ENCODE measurements at regions not wholly inside any gene's neighbourhood (a gene's known extent, or its start where the extent isn't known, plus 50 kb on each side); places are given as distances from the start of the nearest gene placed in this dataset.

GRCh38 chr13:99892866-99893504 lies 78.6 kb downstream of the ZIC5 start:
- no peak for DNase-seq (ENCODE audit: low read depth in 2 of 2)

DNA sequence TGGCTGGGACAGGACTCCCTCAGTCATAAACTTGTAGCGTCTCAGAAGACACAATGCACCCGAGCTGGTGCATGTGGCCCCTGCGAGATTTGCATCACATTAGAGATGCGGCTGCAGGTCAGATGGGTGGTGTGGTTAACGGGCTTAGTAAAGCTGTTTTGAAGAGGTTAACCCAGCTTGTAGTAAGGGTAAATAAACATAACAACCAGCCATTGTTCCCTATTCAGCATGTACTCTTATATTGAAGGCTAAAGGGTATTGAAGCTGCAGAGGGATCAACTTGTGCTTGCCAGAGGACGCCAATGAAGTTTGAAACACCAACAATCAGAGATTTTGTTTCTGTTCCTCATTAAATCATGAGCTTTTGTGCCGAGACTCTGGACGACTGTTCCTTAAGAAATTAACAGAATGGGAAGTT lies 79.4 kb downstream of the ZIC5 start:
- no peak for DNase-seq (ENCODE audit: low read depth in 2 of 2)

- DNase-seq (ENCODE audit: low read depth in 2 of 2), result no peak
Measured at GRCh38 chr13:99886706-99887105, 84.9 kb downstream of the ZIC5 start.

GRCh38 chr13:99884913-99885312 lies 86.7 kb downstream of the ZIC5 start:
- no peak for DNase-seq (ENCODE audit: low read depth in 2 of 2)

DNA sequence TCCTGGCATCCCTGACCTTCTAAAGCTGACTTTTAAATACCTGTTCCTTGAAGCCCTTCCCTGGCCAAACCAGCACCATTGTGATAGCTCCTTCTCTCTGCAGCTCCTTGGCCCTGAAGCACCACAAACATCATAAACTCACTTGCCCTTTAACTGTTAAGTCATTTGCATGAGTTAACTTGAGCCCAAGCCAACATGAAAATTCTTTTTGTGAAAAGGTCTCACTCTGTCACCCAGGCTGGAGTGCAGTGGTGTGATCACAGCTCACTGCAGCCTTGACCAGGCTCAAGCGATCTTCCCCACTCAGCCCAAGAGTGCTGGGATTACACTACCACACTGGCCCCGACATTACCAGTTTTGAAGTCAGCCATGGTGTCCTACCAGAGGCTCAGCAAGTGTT lies 87.8 kb downstream of the ZIC5 start:
- no peak for DNase-seq (ENCODE audit: low read depth in 2 of 2)

DNA sequence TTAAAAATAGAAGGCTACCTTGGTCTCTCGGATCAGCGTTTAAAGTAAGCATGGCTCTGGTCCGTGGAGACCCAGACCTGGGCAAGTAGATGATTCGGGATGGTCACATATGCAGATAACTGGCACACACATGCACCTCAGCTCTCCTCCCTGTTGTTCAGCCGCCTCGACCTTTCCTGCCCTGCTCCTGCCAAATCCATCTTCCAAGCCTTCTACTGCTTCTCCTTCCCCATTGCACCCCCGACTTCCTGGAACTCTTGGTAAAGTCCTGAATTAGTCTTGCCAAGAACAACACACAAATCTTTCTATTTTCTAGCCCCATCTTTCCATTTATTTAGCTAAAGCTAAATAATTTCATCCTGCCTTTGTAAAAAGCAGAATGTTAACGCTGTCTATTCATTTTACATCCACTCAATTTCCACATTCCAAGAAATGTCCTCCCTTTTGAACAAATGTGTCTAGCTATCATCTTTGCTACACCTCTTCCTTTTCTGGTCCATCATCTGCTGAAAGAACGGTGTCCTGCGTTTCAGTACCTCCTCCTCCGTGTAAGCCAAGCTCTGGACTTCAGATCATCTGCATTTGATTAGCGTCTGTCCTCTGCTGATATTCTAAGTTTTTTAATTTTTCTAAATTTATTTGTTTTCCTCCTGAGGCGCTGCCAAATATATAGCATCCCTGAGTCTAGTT lies 92.5 kb downstream of the ZIC5 start:
- no peak for DNase-seq (ENCODE audit: low read depth in 2 of 2)

- no peak for DNase-seq (ENCODE audit: low read depth in 2 of 2)
Measured at GRCh38 chr13:99876651-99877050, 94.9 kb downstream of the ZIC5 start.

- no peak for DNase-seq (ENCODE audit: low read depth in 2 of 2)
Measured at GRCh38 chr13:99875391-99875790, 96.2 kb downstream of the ZIC5 start.

- DNase-seq (ENCODE audit: low read depth in 2 of 2), result no peak
Measured at GRCh38 chr13:99873832-99874430, 97.6 kb downstream of the ZIC5 start.

DNA sequence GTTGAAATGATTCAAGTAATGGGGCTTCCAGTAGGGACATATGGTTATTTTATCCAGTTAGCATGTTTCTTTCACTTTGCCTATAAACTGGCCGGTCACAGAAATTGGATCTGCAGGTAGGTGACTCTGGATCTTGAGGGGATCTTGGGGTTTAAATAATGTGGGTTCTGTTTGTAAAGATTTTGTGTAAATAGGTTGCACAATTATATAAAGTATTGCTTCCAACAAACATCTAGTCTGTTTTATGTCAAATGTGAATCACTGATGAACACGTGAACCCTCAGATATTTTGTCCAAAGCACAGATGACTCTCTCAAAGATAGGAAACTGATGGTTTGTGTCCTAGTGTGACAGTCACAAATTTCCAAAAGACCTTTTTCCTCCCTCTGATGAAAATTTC lies 98.4 kb downstream of the ZIC5 start:
- no peak for DNase-seq (ENCODE audit: low read depth in 2 of 2)

GRCh38 chr13:99871249-99871898 lies 100.2 kb downstream of the ZIC5 start:
- DNase-seq (ENCODE audit: low read depth in 2 of 2), result no peak

DNA sequence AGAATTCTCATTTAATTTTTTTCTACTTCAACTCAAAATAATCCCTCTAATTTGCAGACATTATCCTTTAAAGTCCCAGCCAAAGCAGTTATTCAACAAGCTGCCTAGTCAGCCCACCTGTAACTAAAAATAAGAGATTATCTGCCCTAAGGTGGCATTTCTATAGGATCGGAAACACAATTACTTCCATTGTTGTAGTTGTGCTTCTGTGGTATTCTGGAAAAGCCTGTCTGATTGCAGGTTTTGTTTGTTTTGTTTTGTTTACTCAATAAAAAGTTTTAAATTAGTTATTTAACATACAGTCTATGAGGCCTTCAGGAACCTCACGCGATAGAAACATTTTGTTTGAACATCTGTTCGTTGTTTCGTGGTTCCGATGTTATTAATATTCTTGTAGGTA lies 101.0 kb downstream of the ZIC5 start:
- no peak for DNase-seq (ENCODE audit: low read depth in 2 of 2)

- DNase-seq (ENCODE audit: low read depth in 2 of 2), result no peak
Measured at GRCh38 chr13:99869830-99870229, 101.7 kb downstream of the ZIC5 start.

GRCh38 chr13:99868767-99869166 lies 102.8 kb downstream of the ZIC5 start:
- DNase-seq (ENCODE audit: low read depth in 2 of 2), result no peak

DNA sequence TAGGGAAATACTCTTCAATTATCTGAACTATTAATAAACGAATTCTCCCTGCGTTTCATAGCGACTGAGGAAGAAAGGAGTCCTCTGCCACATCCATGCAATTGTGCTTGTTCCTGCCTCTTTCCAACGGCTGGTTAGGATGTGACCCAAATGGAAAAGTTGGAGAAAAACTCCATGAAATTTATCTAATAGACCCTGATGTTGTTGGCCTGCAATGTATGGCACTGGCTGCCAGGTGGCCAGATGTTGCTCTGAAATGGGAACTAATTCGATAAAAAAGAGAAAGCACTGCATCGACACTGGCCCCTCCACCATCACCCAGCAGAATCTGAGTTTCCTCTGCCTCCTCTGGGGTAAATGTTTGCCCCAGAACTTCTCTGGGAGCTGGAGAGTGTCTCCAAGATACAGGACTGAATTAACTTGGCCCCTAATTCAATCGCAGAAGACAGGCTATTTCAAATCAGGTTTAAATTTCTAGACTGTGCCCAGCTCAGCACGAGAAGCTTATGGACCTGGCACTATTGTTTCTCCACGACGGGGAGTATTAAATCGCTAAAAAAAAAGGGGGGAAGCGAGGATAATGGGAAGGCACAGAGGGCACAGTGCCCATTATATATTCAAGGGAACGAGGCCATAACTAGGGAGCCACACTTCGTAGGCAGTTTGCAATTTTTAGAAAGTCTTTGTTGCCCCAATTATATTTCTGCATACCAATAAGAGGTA lies 103.9 kb downstream of the ZIC5 start:
- no peak for DNase-seq (ENCODE audit: low read depth in 2 of 2)

GRCh38 chr13:99866781-99867180 lies 104.8 kb downstream of the ZIC5 start:
- no peak for DNase-seq (ENCODE audit: low read depth in 2 of 2)

GRCh38 chr13:99865420-99865930 lies 106.1 kb downstream of the ZIC5 start:
- DNase-seq (ENCODE audit: low read depth in 2 of 2), result no peak

DNA sequence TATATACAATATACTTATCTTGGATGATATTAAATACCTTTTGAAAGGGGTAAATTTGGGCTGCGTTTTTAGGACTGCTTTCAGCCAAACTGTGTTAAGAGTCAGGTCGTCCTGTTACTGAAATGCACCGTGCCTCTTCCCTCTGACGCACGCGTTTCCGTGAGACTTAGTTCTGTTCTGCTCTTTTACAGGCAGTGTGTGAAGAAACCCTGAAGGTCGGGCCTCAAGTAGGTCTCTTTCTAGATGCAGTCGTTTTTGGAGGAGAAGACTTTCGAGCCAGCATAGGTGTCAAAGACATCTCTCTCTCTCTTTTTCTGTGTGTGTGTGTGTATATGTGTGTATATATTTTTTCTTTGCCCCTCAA lies 107.0 kb downstream of the ZIC5 start:
- DNase-seq (ENCODE audit: low read depth in 2 of 2), result no peak

GRCh38 chr13:99863789-99864626 lies 107.6 kb downstream of the ZIC5 start:
- DNase-seq (ENCODE audit: low read depth in 2 of 2), result no peak

- no peak for DNase-seq (ENCODE audit: low read depth in 2 of 2)
Measured at GRCh38 chr13:99862244-99862643, 109.3 kb downstream of the ZIC5 start.

- no peak for DNase-seq (ENCODE audit: low read depth in 2 of 2)
Measured at GRCh38 chr13:99861771-99862170, 109.8 kb downstream of the ZIC5 start.
